Esophagus muscularis mucosa (tissue), 4 donors: ENCODE measurements at regions not wholly inside any gene's neighbourhood (a gene's known extent, or its start where the extent isn't known, plus 50 kb on each side); places are given as distances from the start of the nearest gene placed in this dataset.

ENCODE experiments used
- DNase-seq: peaks from one replicate; pipeline ENCODE4 v3.0.0-alpha.2; 2017; ENCODE audit errors: extremely low spot score
- H3K27ac ChIP-seq, 4 donors: fragments of 200-600 bp; sonication (generic); replicated peaks in 1 of 4; 1 replicate in 3 of 4; 2 replicates in 1 of 4; pipeline ENCODE4 v1.5.1; 2016 to 2019; ENCODE audit warnings: mild to moderate bottlenecking in 1 of 4
- H3K27me3 ChIP-seq, 4 donors: fragments of 200-600 bp; sonication (generic); one replicate each; pipeline versions ENCODE4 v1.5.1 to v1.6.0; 2016 to 2019
- H3K36me3 ChIP-seq, 4 donors: fragments of 200-600 bp; sonication (generic); one replicate each; pipeline ENCODE4 v1.5.1; 2016 to 2019
- H3K4me1 ChIP-seq, 4 donors: fragments of 200-600 bp; sonication (generic); one replicate each; pipeline ENCODE4 v1.5.1; 2016 to 2019
- H3K4me3 ChIP-seq, 4 donors: fragments of 200-600 bp; sonication (generic); 1 replicate in 2 of 4; 2 replicates in 2 of 4; pipeline ENCODE4 v1.5.1; 2016 to 2019; ENCODE audit warnings: mild to moderate bottlenecking in 4 of 4, moderate library complexity in 1 of 4
- H3K9me3 ChIP-seq, 4 donors: fragments of 200-600 bp; sonication (generic); 1 replicate in 3 of 4; 2 replicates in 1 of 4; pipeline ENCODE4 v1.5.1; 2016 to 2019
- EP300 ChIP-seq: sonication (generic); formaldehyde crosslinking; IDR thresholded peaks from one replicate; pipeline ENCODE4 v1.6.1; 2017; ENCODE audit warnings: antibody characterized with exemption
- POLR2A ChIP-seq: fragments of 450-650 bp; IDR thresholded peaks from one replicate; pipeline ENCODE4 v1.6.1; 2017; ENCODE audit warnings: antibody characterized with exemption, moderate library complexity, mild to moderate bottlenecking, low read depth
- POLR2AphosphoS5 ChIP-seq, 2 donors: sonication (generic); formaldehyde crosslinking; IDR thresholded peaks; one replicate each; pipeline ENCODE4 v1.6.1; 2017; ENCODE audit warnings: antibody characterized with exemption in 2 of 2
- WGBS: methylation state at CpG from one replicate; pipeline ENCODE4 v1.1.5; 2018; 5-methylcytosine and 5-hydroxymethylcytosine counted together
- intact Hi-C: fragments of 100-400 bp; cut with DNase I; formaldehyde crosslinking; loops from one replicate; pipeline ENCODE4 v1.15.1; 2023
- TF ChIP-seq, protein P1 (sequence below), 3 experiments: fragments of 200-600 bp in 2 of 3; fragments of 450-650 bp in 1 of 3; sonication (generic) in 2 of 3; IDR thresholded peaks; one replicate each; pipeline ENCODE4 v1.5.1; 2017 to 2019; ENCODE audit warnings: antibody characterized with exemption in 3 of 3, mild to moderate bottlenecking in 2 of 3, moderate library complexity in 1 of 3

GRCh38 chr4:15270201-15270600 is 157.6 kb upstream of the C1QTNF7 start:
- H3K4me3 ChIP-seq: no peak overlapping the region
- H3K9me3 ChIP-seq: peaks cover 0 to 14% (median 6%) of the 10 kb centered on the region in 4 donors
- no peaks in the 10 kb centered on the region for H3K36me3 ChIP-seq
- TF ChIP-seq, protein P1, sequence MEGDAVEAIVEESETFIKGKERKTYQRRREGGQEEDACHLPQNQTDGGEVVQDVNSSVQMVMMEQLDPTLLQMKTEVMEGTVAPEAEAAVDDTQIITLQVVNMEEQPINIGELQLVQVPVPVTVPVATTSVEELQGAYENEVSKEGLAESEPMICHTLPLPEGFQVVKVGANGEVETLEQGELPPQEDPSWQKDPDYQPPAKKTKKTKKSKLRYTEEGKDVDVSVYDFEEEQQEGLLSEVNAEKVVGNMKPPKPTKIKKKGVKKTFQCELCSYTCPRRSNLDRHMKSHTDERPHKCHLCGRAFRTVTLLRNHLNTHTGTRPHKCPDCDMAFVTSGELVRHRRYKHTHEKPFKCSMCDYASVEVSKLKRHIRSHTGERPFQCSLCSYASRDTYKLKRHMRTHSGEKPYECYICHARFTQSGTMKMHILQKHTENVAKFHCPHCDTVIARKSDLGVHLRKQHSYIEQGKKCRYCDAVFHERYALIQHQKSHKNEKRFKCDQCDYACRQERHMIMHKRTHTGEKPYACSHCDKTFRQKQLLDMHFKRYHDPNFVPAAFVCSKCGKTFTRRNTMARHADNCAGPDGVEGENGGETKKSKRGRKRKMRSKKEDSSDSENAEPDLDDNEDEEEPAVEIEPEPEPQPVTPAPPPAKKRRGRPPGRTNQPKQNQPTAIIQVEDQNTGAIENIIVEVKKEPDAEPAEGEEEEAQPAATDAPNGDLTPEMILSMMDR (IDR thresholded peaks at IDR 0.05): no peak
- TF ChIP-seq EP300: no peak
- DNase-seq: no peak
- WGBS: 90% methylated on average over 2 of the region's 2 CpGs
- H3K4me1 ChIP-seq: no peaks in the 10 kb centered on the region
- H3K27me3 ChIP-seq: no peaks in the 10 kb centered on the region
- no peak overlapping the region for H3K27ac ChIP-seq
- intact Hi-C loops: no loop called here

DNA sequence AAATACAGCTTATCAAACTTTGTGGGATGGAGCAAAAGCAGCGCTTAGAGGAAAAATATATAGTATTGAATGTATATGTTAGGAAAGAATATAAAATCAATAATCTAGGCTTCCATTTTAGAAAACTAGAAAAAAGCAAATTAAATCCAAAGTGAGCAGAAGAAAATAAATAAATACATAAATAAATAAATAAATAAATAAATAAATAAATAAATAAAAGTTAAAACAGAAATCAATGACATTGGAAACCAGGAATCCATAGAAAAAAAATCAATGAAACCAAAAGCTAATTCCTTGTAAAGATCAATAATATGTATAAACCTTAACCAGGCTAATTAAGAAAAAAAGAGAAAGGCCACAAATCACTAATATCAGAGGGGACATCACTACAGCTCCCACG is 141.8 kb upstream of the C1QTNF7 start:
- H3K27me3 ChIP-seq: no peaks in the 10 kb centered on the region
- H3K4me1 ChIP-seq: no peaks in the 10 kb centered on the region
- H3K9me3 ChIP-seq: no peaks in the 10 kb centered on the region
- DNase-seq: no peak
- intact Hi-C loops: no loop called here
- 90% methylated on average over 2 of the region's 2 CpGs for WGBS
- no peak overlapping the region for H3K27ac ChIP-seq
- no peaks in the 10 kb centered on the region for H3K36me3 ChIP-seq
- H3K4me3 ChIP-seq: no peak overlapping the region
- TF ChIP-seq, protein P1 (IDR thresholded peaks at IDR 0.05): no peak
- TF ChIP-seq POLR2AphosphoS5 (IDR thresholded peaks at IDR 0.05) (no peak), EP300 (no peak), POLR2A (no peak)

DNA sequence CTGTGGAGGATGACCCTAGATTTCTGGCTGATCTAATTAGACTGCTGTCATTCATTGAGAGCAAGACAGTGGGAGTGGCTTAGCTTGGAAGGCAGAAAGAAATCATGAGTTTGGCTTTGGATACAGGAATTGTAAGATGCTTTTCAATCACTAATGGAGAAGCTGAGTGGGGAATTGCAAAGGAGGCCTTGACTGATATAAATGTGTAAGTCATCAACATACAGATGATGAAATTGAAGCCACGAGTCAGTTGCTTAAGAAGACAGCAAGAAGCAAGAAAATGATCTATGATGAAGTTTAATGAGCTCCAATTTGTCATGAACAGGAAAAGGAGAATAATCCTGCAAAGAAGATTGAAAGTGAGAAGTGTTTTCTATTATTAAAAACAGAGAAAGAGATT is 136.7 kb upstream of the C1QTNF7 start:
- 53% methylated on average over 1 of the region's 1 CpG for WGBS
- no peaks in the 10 kb centered on the region for H3K36me3 ChIP-seq
- H3K9me3 ChIP-seq: no peaks in the 10 kb centered on the region
- TF ChIP-seq POLR2AphosphoS5 (IDR thresholded peaks at IDR 0.05): no peak
- TF ChIP-seq EP300: no peak
- TF ChIP-seq, protein P1 (IDR thresholded peaks at IDR 0.05): no peak
- no peak for TF ChIP-seq POLR2A
- no peaks in the 10 kb centered on the region for H3K27me3 ChIP-seq
- H3K4me1 ChIP-seq: no peaks in the 10 kb centered on the region
- intact Hi-C loops: no loop called here
- no peak overlapping the region for H3K27ac ChIP-seq
- DNase-seq: no peak
- no peak overlapping the region for H3K4me3 ChIP-seq

DNA sequence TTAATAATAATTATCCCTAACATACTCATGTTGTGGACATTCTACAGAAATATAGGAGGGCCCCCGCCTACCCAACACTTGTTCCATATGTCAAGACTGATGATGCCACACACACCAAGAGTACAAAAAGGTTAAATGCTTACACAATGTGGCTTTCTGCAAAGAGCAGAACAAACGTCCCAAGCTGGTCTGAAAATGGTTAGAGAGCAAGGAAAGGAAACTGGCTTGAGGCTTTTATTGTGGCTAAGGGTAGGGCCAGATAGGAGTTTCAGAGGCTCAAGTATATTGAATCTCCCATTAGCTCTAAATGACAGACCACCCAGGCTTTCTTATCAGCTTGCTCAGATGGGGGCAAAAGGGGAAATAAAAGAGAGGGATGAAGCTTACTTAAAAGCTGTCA is 134.1 kb upstream of the C1QTNF7 start:
- intact Hi-C loops: no loop called here

GRCh38 chr4:15294202-15294601 is 133.6 kb upstream of the C1QTNF7 start:
- TF ChIP-seq POLR2AphosphoS5 (IDR thresholded peaks at IDR 0.05) (no peak), POLR2A (no peak), EP300 (no peak)
- TF ChIP-seq, protein P1 (IDR thresholded peaks at IDR 0.05): no peak
- H3K36me3 ChIP-seq: no peaks in the 10 kb centered on the region
- peaks cover 0 to 3% (median 0%) of the 10 kb centered on the region in 4 donors for H3K4me1 ChIP-seq
- DNase-seq: no peak
- no peaks in the 10 kb centered on the region for H3K9me3 ChIP-seq
- 100% methylated on average over 1 of the region's 1 CpG for WGBS
- intact Hi-C loops: no loop called here
- H3K4me3 ChIP-seq: no peak overlapping the region
- no peak overlapping the region for H3K27ac ChIP-seq
- H3K27me3 ChIP-seq: no peaks in the 10 kb centered on the region

More for the DNA sequence above, 134.1 kb upstream of the C1QTNF7 start:
- H3K36me3 ChIP-seq: no peaks in the 10 kb centered on the region
- TF ChIP-seq EP300 (no peak), POLR2A (no peak), POLR2AphosphoS5 (IDR thresholded peaks at IDR 0.05) (no peak)
- TF ChIP-seq, protein P1 (IDR thresholded peaks at IDR 0.05): no peak
- no peaks in the 10 kb centered on the region for H3K9me3 ChIP-seq
- no peak for DNase-seq
- no peaks in the 10 kb centered on the region for H3K27me3 ChIP-seq
- WGBS: 81% methylated on average over 2 of the region's 2 CpGs
- no peak overlapping the region for H3K27ac ChIP-seq
- no peak overlapping the region for H3K4me3 ChIP-seq
- peaks cover 0 to 3% (median 0%) of the 10 kb centered on the region in 4 donors for H3K4me1 ChIP-seq
